Transverse colon (tissue), 4 donors: ENCODE measurements at regions not wholly inside any gene's neighbourhood (a gene's known extent, or its start where the extent isn't known, plus 50 kb on each side); places are given as distances from the start of the nearest gene placed in this dataset.
"Not testable (repeated sequence)": the region's sequence is repeated elsewhere in the genome, so short reads cannot be mapped to it uniquely, and the experiment has no call there.

Experiments used
- DNase-seq: peaks from one replicate; pipeline ENCODE4 v3.0.0-alpha.2; 2019
- H3K27ac ChIP-seq, 4 donors: fragments of 200-600 bp; sonication (generic); 2 replicates each; pipeline ENCODE4 v1.5.1; 2016 to 2018; ENCODE audit warnings: inconsistent platforms in 4 of 4
- H3K27me3 ChIP-seq: fragments of 200-600 bp; sonication (generic); 2 replicates; pipeline ENCODE4 v1.5.1; 2017; ENCODE audit warnings: inconsistent platforms
- H3K36me3 ChIP-seq, 4 donors: fragments of 200-600 bp; sonication (generic); 2 replicates each; pipeline ENCODE4 v1.5.1; 2017 to 2019; ENCODE audit warnings: inconsistent platforms in 4 of 4
- H3K4me1 ChIP-seq, 4 donors: fragments of 200-600 bp; sonication (generic); 2 replicates each; pipeline ENCODE4 v1.5.1; 2017 to 2020; ENCODE audit warnings: inconsistent platforms in 4 of 4
- H3K4me3 ChIP-seq, 4 donors: fragments of 200-600 bp; sonication (generic); 1 replicate in 1 of 4; 2 replicates in 3 of 4; pipeline versions ENCODE4 v1.5.1 to v1.6.1; 2017 to 2019; ENCODE audit warnings: inconsistent platforms in 4 of 4
- H3K9me3 ChIP-seq, 2 donors: fragments of 200-600 bp; sonication (generic); 2 replicates each; pipeline ENCODE4 v1.5.1; 2017 to 2019; ENCODE audit warnings: inconsistent platforms in 2 of 2
- EP300 ChIP-seq: sonication (generic); formaldehyde crosslinking; IDR thresholded peaks from one replicate; pipeline ENCODE4 v1.6.1; 2017; ENCODE audit warnings: antibody characterized with exemption, low read depth
- POLR2A ChIP-seq: fragments of 450-650 bp; IDR thresholded peaks from one replicate; pipeline ENCODE4 v1.6.1; 2016; ENCODE audit warnings: antibody characterized with exemption, mild to moderate bottlenecking, moderate library complexity
- POLR2AphosphoS5 ChIP-seq, 3 donors: sonication (generic); formaldehyde crosslinking; IDR thresholded peaks; one replicate each; pipeline ENCODE4 v1.6.1; 2016; ENCODE audit warnings: antibody characterized with exemption in 3 of 3
- WGBS, 2 donors: methylation state at CpG; one replicate each; pipeline ENCODE4 v1.1.5; 2018; ENCODE audit warnings: low coverage in 1 of 2; 5-methylcytosine and 5-hydroxymethylcytosine counted together
- in situ Hi-C, 4 donors: fragments of 200-750 bp; cut with MboI; loops; one replicate each; pipeline versions ENCODE4 v1.15.0 to v1.15.1; 2017; ENCODE audit warnings: low sequenced_read_pairs in 3 of 4, low pct_ligation_motif_present in 1 of 4, low pct_unique_long_range_greater_than_20kb in 1 of 4
- intact Hi-C: fragments of 100-400 bp; cut with DNase I; formaldehyde crosslinking; loops from one replicate; pipeline ENCODE4 v1.15.1; 2023; ENCODE audit warnings: low total_unique reads
- TF ChIP-seq, protein P1 (sequence below), 5 experiments: fragments of 200-600 bp in 3 of 5; fragments of 450-650 bp in 2 of 5; sonication (generic) in 3 of 5; IDR thresholded peaks; 1 replicate in 2 of 5; 2 replicates in 3 of 5; pipeline ENCODE4 v1.5.1; 2016 to 2017; ENCODE audit warnings: antibody characterized with exemption in 5 of 5, inconsistent platforms in 3 of 5, mild to moderate bottlenecking in 2 of 5, moderate library complexity in 1 of 5

DNA sequence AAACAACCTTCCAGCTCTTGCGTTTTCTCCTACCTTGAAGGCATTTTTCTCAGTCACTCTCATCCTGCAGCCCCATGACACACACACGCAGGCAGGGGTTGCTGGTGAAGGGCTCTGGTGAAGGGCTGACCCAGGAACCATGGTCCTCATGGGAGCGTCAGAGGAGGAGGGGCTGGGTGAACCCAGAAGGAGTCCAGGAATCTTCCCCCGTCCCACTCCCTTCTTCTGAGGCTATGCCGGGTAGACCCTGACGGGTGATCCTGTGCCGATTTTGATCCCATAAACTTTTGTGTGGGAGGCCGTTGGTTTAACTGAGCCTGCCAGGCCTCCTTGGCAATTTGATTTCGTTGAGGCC lies 278.4 kb upstream of the FOXF1 start:
- Histone ChIP-seq H3K27ac (no peak overlapping the region), H3K4me1 (no peaks in the 10 kb centered on the region), H3K9me3 (no peaks in the 10 kb centered on the region), H3K4me3 (no peak overlapping the region), H3K27me3 (no peaks in the 10 kb centered on the region), H3K36me3 (no peaks in the 10 kb centered on the region)
- intact Hi-C loops = no loop called here
- no peak for TF ChIP-seq EP300
- no peak for TF ChIP-seq POLR2A
- TF ChIP-seq, protein P1, sequence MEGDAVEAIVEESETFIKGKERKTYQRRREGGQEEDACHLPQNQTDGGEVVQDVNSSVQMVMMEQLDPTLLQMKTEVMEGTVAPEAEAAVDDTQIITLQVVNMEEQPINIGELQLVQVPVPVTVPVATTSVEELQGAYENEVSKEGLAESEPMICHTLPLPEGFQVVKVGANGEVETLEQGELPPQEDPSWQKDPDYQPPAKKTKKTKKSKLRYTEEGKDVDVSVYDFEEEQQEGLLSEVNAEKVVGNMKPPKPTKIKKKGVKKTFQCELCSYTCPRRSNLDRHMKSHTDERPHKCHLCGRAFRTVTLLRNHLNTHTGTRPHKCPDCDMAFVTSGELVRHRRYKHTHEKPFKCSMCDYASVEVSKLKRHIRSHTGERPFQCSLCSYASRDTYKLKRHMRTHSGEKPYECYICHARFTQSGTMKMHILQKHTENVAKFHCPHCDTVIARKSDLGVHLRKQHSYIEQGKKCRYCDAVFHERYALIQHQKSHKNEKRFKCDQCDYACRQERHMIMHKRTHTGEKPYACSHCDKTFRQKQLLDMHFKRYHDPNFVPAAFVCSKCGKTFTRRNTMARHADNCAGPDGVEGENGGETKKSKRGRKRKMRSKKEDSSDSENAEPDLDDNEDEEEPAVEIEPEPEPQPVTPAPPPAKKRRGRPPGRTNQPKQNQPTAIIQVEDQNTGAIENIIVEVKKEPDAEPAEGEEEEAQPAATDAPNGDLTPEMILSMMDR (IDR thresholded peaks at IDR 0.05) = no peak
- TF ChIP-seq POLR2AphosphoS5 (IDR thresholded peaks at IDR 0.05) = no peak
- in situ Hi-C loops = no loop called here
- DNase-seq = no peak
- WGBS, 2 donors = 80% methylated on average over 9 of the region's 9 CpGs; no CpG with 5 or more reads in 1 of the 2 donors

DNA sequence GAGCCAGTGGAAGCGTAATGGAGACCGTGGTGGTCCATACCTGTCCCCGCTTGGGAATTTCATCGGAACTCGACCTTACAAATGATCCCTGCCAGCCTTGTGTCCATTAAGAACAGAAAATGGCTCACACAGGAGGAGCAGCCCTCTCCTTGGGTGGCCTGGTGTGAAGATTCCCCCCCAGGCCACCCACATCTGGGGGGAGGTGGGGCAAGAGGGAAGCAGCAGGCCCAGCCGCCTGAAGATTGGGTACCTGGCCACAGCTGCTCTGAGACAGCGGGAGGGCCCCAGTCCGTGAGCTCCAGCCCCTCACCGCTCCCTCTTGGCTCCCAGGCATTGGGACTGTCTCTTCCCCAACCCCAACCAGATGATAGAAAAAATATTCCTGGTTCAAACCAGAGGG lies 277.8 kb upstream of the FOXF1 start:
- Histone ChIP-seq H3K27ac (no peak overlapping the region), H3K9me3 (no peaks in the 10 kb centered on the region), H3K4me1 (no peaks in the 10 kb centered on the region), H3K4me3 (no peak overlapping the region), H3K27me3 (no peaks in the 10 kb centered on the region), H3K36me3 (no peaks in the 10 kb centered on the region)
- 90 to 92% methylated on average over 5 to 9 of the region's 9 CpGs for WGBS, 2 donors
- in situ Hi-C loops (no loop called here), intact Hi-C loops (no loop called here)
- no peak for DNase-seq
- TF ChIP-seq POLR2AphosphoS5 (IDR thresholded peaks at IDR 0.05) (no peak), EP300 (no peak), POLR2A (no peak)
- TF ChIP-seq, protein P1 (IDR thresholded peaks at IDR 0.05) = no peak

DNA sequence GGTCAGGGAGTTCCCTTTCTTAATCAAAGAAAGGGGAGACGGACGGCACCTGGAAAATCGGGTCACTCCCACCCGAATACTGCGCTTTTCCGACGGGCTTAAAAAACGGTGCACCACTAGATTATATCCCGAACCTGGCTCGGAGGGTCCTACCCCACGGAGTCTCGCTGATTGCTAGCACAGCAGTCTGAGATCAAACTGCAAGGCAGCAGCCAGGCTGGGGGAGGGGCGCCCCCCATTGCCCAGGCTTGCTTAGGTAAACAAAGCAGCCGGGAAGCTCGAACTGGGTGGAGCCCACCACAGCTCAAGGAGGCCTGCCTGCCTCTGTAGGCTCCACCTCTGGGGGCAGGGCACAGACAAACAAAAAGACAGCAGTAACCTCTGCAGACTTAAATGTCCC lies 276.8 kb upstream of the FOXF1 start:
- H3K4me1 ChIP-seq, H3K4me3 ChIP-seq, H3K27ac ChIP-seq, H3K36me3 ChIP-seq, in situ Hi-C loops, H3K27me3 ChIP-seq, DNase-seq, intact Hi-C loops, H3K9me3 ChIP-seq: not testable (repeated sequence)
- WGBS, 2 donors = 71% methylated on average over 15 of the region's 15 CpGs; no CpG with 5 or more reads in 1 of the 2 donors

DNA sequence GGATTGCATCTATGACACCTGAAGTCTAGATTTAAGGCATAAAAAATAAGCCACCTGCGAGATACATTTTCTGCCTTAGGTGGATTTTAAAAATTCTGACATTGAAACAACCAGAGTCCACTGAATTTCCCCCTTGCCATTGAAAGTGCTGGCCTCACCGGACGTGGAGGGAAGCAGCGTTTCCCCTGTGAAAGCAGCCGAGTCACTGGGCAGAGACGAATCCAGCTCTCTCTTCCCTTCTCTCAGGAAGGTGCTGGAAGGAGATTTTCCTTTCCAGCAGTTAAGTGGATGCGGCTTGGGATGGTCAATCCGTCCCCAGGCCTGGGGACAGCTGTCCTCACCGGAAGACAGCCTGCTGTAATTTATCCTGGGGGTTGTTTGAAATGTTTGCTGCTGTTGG lies 270.9 kb upstream of the FOXF1 start:
- no peaks in the 10 kb centered on the region for H3K9me3 ChIP-seq
- in situ Hi-C loops (no loop called here), intact Hi-C loops (no loop called here)
- no peak for DNase-seq
- peak overlapping the region in 2 of 4 donors; percentile 2 to 33 for H3K27ac ChIP-seq
- no peak overlapping the region for H3K4me3 ChIP-seq
- no peak for TF ChIP-seq POLR2AphosphoS5 (IDR thresholded peaks at IDR 0.05)
- TF ChIP-seq, protein P1 (IDR thresholded peaks at IDR 0.05) = no peak
- no peak for TF ChIP-seq EP300
- TF ChIP-seq POLR2A = no peak
- H3K27me3 ChIP-seq = peaks cover 12% of the 10 kb centered on the region
- 29 to 33% methylated on average over 3 to 9 of the region's 9 CpGs for WGBS, 2 donors
- H3K4me1 ChIP-seq = peaks cover 0 to 3% (median 0%) of the 10 kb centered on the region in 4 donors
- no peaks in the 10 kb centered on the region for H3K36me3 ChIP-seq

DNA sequence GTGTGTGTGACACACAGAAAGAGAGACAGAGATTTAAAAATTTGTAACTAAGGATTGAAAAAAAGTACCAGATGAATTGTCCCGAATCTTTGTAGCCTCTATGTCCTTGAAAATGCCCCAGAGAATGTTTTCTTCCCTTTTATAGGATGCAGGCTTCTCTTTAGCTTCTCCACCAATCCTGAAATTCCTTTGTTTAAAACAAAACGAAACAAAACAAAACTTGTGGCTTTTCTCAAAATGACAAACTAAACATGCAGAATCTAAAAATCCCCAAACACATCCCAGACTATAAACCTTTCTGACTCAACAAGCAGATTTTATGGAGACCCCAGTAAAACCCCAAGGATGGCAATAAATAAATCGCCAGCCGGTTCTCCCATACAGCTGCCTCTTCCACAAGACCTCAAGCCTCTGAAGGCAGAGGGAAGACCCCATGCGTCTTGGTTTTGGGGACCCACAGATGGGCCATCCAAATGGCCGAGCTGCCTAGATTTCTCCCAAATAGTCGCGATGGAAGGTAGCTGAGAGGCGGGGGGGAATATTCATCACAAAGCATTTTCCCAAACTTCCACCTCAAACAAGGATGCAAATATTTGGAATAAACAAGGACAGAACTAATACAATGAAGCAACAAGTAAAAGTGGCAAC lies 269.5 kb upstream of the FOXF1 start:
- intact Hi-C loops (no loop called here), in situ Hi-C loops (no loop called here)
- H3K4me1 ChIP-seq = peaks cover 0 to 3% (median 0%) of the 10 kb centered on the region in 4 donors
- H3K9me3 ChIP-seq = no peaks in the 10 kb centered on the region
- TF ChIP-seq EP300 = no peak
- TF ChIP-seq POLR2AphosphoS5 (IDR thresholded peaks at IDR 0.05) = no peak
- TF ChIP-seq, protein P1 (IDR thresholded peaks at IDR 0.05) = no peak
- no peak for TF ChIP-seq POLR2A
- WGBS, 2 donors = 41 to 45% methylated on average over 4 to 9 of the region's 9 CpGs
- H3K36me3 ChIP-seq = no peaks in the 10 kb centered on the region
- no peak for DNase-seq
- H3K27me3 ChIP-seq = peaks cover 12% of the 10 kb centered on the region
- no peak overlapping the region for H3K4me3 ChIP-seq
- H3K27ac ChIP-seq = peak overlapping the region; percentile 32 to 45 (median 38)
